Activated naive CD4-positive, alpha-beta T cell treated with anti-CD3 and anti-CD28 coated beads, Interleukin-2, amount 10 ng/mL, durations not matched to agents 7 days and 5 days (primary cell): ENCODE measurements at regions not wholly inside any gene's neighbourhood (a gene's known extent, or its start where the extent isn't known, plus 50 kb on each side); places are given as distances from the start of the nearest gene placed in this dataset.

Source experiments
- CTCF ChIA-PET: fragments of 350-600 bp; sonication (Branson Sonifier 250); formaldehyde crosslinking; loops from one replicate; lab custom pipeline; 2021; ENCODE audit warnings: antibody characterized with exemption; lab: Charles Lee
- DNase-seq: peaks from one replicate; pipeline ENCODE4 v3.0.0-alpha.2; 2020
- H3K27ac Mint-ChIP-seq: one replicate; pipeline ENCODE4 v1.8.0; 2021; ENCODE audit warnings: mild to moderate bottlenecking, moderate library complexity, mixed read lengths
- H3K27me3 Mint-ChIP-seq: one replicate; pipeline ENCODE4 v1.8.0; 2021; ENCODE audit warnings: mild to moderate bottlenecking, mixed read lengths
- H3K36me3 Mint-ChIP-seq: one replicate; pipeline ENCODE4 v1.8.0; 2021; ENCODE audit warnings: mixed read lengths
- H3K4me1 Mint-ChIP-seq: one replicate; pipeline ENCODE4 v1.8.0; 2021; ENCODE audit warnings: mixed read lengths
- H3K4me3 Mint-ChIP-seq: one replicate; pipeline ENCODE4 v1.8.0; 2021; ENCODE audit warnings: mild to moderate bottlenecking, moderate library complexity, mixed read lengths
- H3K9me3 Mint-ChIP-seq: one replicate; pipeline ENCODE4 v1.8.0; 2021; ENCODE audit warnings: mixed read lengths

- no peaks in the 10 kb centered on the region for H3K4me1 Mint-ChIP-seq
- no peaks in the 10 kb centered on the region for H3K36me3 Mint-ChIP-seq
- no peak overlapping the region for H3K4me3 Mint-ChIP-seq
- no peak for DNase-seq
- no peaks in the 10 kb centered on the region for H3K9me3 Mint-ChIP-seq
- no peak overlapping the region for H3K27ac Mint-ChIP-seq
- H3K27me3 Mint-ChIP-seq: no peaks in the 10 kb centered on the region
- CTCF ChIA-PET: no interaction called here
These were observed 276.2 kb upstream of the TNC start for GRCh38 chr9:115393976-115394775.

GRCh38 chr9:115395511-115396021 is 277.6 kb upstream of the TNC start:
- H3K9me3 Mint-ChIP-seq: no peaks in the 10 kb centered on the region
- H3K36me3 Mint-ChIP-seq: no peaks in the 10 kb centered on the region
- no peaks in the 10 kb centered on the region for H3K27me3 Mint-ChIP-seq
- no peak overlapping the region for H3K4me3 Mint-ChIP-seq
- no peaks in the 10 kb centered on the region for H3K4me1 Mint-ChIP-seq
- no peak for DNase-seq
- CTCF ChIA-PET: no interaction called here
- H3K27ac Mint-ChIP-seq: no peak overlapping the region

- DNase-seq: no peak
- Mint-ChIP-seq H3K4me3 (no peak overlapping the region), H3K36me3 (no peaks in the 10 kb centered on the region), H3K27ac (no peak overlapping the region), H3K4me1 (no peaks in the 10 kb centered on the region), H3K27me3 (no peaks in the 10 kb centered on the region), H3K9me3 (no peaks in the 10 kb centered on the region)
- CTCF ChIA-PET: no interaction called here
These were observed 278.1 kb upstream of the TNC start for GRCh38 chr9:115396071-115396529.

- H3K27me3 Mint-ChIP-seq: no peaks in the 10 kb centered on the region
- H3K9me3 Mint-ChIP-seq: no peaks in the 10 kb centered on the region
- no peak for DNase-seq
- H3K36me3 Mint-ChIP-seq: no peaks in the 10 kb centered on the region
- CTCF ChIA-PET: no interaction called here
- no peaks in the 10 kb centered on the region for H3K4me1 Mint-ChIP-seq
- no peak overlapping the region for H3K27ac Mint-ChIP-seq
- H3K4me3 Mint-ChIP-seq: no peak overlapping the region
These were observed 279.8 kb upstream of the TNC start for GRCh38 chr9:115397591-115398312.

- CTCF ChIA-PET: no interaction called here
- Mint-ChIP-seq H3K27me3 (no peaks in the 10 kb centered on the region), H3K4me3 (no peak overlapping the region), H3K4me1 (no peaks in the 10 kb centered on the region), H3K9me3 (no peaks in the 10 kb centered on the region), H3K36me3 (no peaks in the 10 kb centered on the region), H3K27ac (no peak overlapping the region)
- no peak for DNase-seq
These were observed 280.3 kb upstream of the TNC start for GRCh38 chr9:115398313-115398650.

GRCh38 chr9:115398996-115399395 is 281.0 kb upstream of the TNC start:
- CTCF ChIA-PET: no interaction called here
- no peaks in the 10 kb centered on the region for H3K4me1 Mint-ChIP-seq
- no peaks in the 10 kb centered on the region for H3K27me3 Mint-ChIP-seq
- no peaks in the 10 kb centered on the region for H3K9me3 Mint-ChIP-seq
- no peak overlapping the region for H3K4me3 Mint-ChIP-seq
- no peak overlapping the region for H3K27ac Mint-ChIP-seq
- H3K36me3 Mint-ChIP-seq: no peaks in the 10 kb centered on the region
- no peak for DNase-seq

- CTCF ChIA-PET: no interaction called here
- Mint-ChIP-seq H3K36me3 (no peaks in the 10 kb centered on the region), H3K4me1 (no peaks in the 10 kb centered on the region), H3K9me3 (no peaks in the 10 kb centered on the region), H3K27ac (no peak overlapping the region), H3K4me3 (no peak overlapping the region), H3K27me3 (no peaks in the 10 kb centered on the region)
- no peak for DNase-seq
These were observed 282.8 kb upstream of the TNC start for GRCh38 chr9:115400796-115401195.

- H3K4me1 Mint-ChIP-seq: no peaks in the 10 kb centered on the region
These were observed 283.9 kb upstream of the TNC start for GRCh38 chr9:115401756-115402327.

GRCh38 chr9:115403753-115404152 is 285.8 kb upstream of the TNC start:
- DNase-seq: no peak
- CTCF ChIA-PET: no interaction called here
- Mint-ChIP-seq H3K27ac (no peak overlapping the region), H3K27me3 (no peaks in the 10 kb centered on the region), H3K4me1 (no peaks in the 10 kb centered on the region), H3K36me3 (no peaks in the 10 kb centered on the region), H3K4me3 (no peak overlapping the region), H3K9me3 (no peaks in the 10 kb centered on the region)

More at GRCh38 chr9:115401756-115402327, 283.9 kb upstream of the TNC start:
- Mint-ChIP-seq H3K27me3 (no peaks in the 10 kb centered on the region), H3K4me3 (no peak overlapping the region), H3K9me3 (no peaks in the 10 kb centered on the region), H3K27ac (no peak overlapping the region), H3K36me3 (no peaks in the 10 kb centered on the region)
- no peak for DNase-seq
- CTCF ChIA-PET: no interaction called here

GRCh38 chr9:115404311-115404710 is 286.4 kb upstream of the TNC start:
- H3K9me3 Mint-ChIP-seq: no peaks in the 10 kb centered on the region
- CTCF ChIA-PET: no interaction called here
- no peak overlapping the region for H3K27ac Mint-ChIP-seq
- H3K4me3 Mint-ChIP-seq: no peak overlapping the region
- H3K4me1 Mint-ChIP-seq: no peaks in the 10 kb centered on the region
- H3K27me3 Mint-ChIP-seq: no peaks in the 10 kb centered on the region
- DNase-seq: no peak
- H3K36me3 Mint-ChIP-seq: no peaks in the 10 kb centered on the region

- DNase-seq: no peak
- no peaks in the 10 kb centered on the region for H3K36me3 Mint-ChIP-seq
- no peaks in the 10 kb centered on the region for H3K27me3 Mint-ChIP-seq
- no peaks in the 10 kb centered on the region for H3K9me3 Mint-ChIP-seq
- no peak overlapping the region for H3K27ac Mint-ChIP-seq
- no peak overlapping the region for H3K4me3 Mint-ChIP-seq
- CTCF ChIA-PET: no interaction called here
- H3K4me1 Mint-ChIP-seq: no peaks in the 10 kb centered on the region
These were observed 293.6 kb upstream of the TNC start for GRCh38 chr9:115411516-115411915.

- no peak overlapping the region for H3K27ac Mint-ChIP-seq
- DNase-seq: no peak
- H3K27me3 Mint-ChIP-seq: no peaks in the 10 kb centered on the region
- H3K9me3 Mint-ChIP-seq: no peaks in the 10 kb centered on the region
- H3K4me3 Mint-ChIP-seq: no peak overlapping the region
- H3K4me1 Mint-ChIP-seq: no peaks in the 10 kb centered on the region
- CTCF ChIA-PET: no interaction called here
- H3K36me3 Mint-ChIP-seq: no peaks in the 10 kb centered on the region
These were observed 294.1 kb upstream of the TNC start for GRCh38 chr9:115411993-115412452.

- DNase-seq: no peak
- no peak overlapping the region for H3K4me3 Mint-ChIP-seq
- H3K27me3 Mint-ChIP-seq: no peaks in the 10 kb centered on the region
- no peak overlapping the region for H3K27ac Mint-ChIP-seq
- H3K36me3 Mint-ChIP-seq: no peaks in the 10 kb centered on the region
- CTCF ChIA-PET: no interaction called here
- H3K9me3 Mint-ChIP-seq: no peaks in the 10 kb centered on the region
- H3K4me1 Mint-ChIP-seq: no peaks in the 10 kb centered on the region
These were observed 294.7 kb upstream of the TNC start for GRCh38 chr9:115412656-115413055.

- Mint-ChIP-seq H3K27me3 (no peaks in the 10 kb centered on the region), H3K9me3 (no peaks in the 10 kb centered on the region), H3K4me3 (no peak overlapping the region), H3K36me3 (no peaks in the 10 kb centered on the region), H3K27ac (no peak overlapping the region), H3K4me1 (no peaks in the 10 kb centered on the region)
- CTCF ChIA-PET: no interaction called here
- no peak for DNase-seq
These were observed 295.3 kb upstream of the TNC start for GRCh38 chr9:115413304-115413703.
